HEK293T (cell line): ENCODE measurements at regions not wholly inside any gene's neighbourhood (a gene's known extent, or its start where the extent isn't known, plus 50 kb on each side); places are given as distances from the start of the nearest gene placed in this dataset.

ENCODE experiments used
- BHLHE40 ChIP-seq: fragments of 450-650 bp; IDR thresholded peaks from 2 replicates; pipeline ENCODE4 v1.6.1; 2016; ENCODE audit warnings: mild to moderate bottlenecking, moderate library complexity, borderline replicate concordance
- L3MBTL2 ChIP-seq: fragments of 450-650 bp; conservative IDR thresholded peaks from 2 replicates; pipeline ENCODE4 v1.6.1; 2016; ENCODE audit warnings: mild to moderate bottlenecking
- NFRKB ChIP-seq: fragments of 450-650 bp; IDR thresholded peaks from 2 replicates; pipeline ENCODE4 v1.6.1; 2016; ENCODE audit warnings: mild to moderate bottlenecking, moderate library complexity
- SP1 ChIP-seq: fragments of 450-650 bp; IDR thresholded peaks from 2 replicates; pipeline ENCODE4 v1.6.1; 2017
- SUZ12 ChIP-seq: fragments of 450-650 bp; IDR thresholded peaks from 2 replicates; pipeline ENCODE4 v1.6.1; 2016; ENCODE audit warnings: mild to moderate bottlenecking
- TARDBP ChIP-seq: fragments of 450-650 bp; IDR thresholded peaks from 2 replicates; pipeline ENCODE4 v1.6.1; 2016

GRCh38 chr10:94180576-94180975, 182.2 kb downstream of the NOC3L start:
- TF ChIP-seq BHLHE40 (no peak), L3MBTL2 (no peak), SUZ12 (no peak), NFRKB (no peak), TARDBP (no peak), SP1 (no peak)
